IPS-NIHi11 (cell line): ENCODE measurements at regions not wholly inside any gene's neighbourhood (a gene's known extent, or its start where the extent isn't known, plus 50 kb on each side); places are given as distances from the start of the nearest gene placed in this dataset.

Experiments used
- DNase-seq: peaks from one replicate; pipeline ENCODE4 v3.0.0; 2012; ENCODE audit warnings: mixed read lengths, low spot score

DNA sequence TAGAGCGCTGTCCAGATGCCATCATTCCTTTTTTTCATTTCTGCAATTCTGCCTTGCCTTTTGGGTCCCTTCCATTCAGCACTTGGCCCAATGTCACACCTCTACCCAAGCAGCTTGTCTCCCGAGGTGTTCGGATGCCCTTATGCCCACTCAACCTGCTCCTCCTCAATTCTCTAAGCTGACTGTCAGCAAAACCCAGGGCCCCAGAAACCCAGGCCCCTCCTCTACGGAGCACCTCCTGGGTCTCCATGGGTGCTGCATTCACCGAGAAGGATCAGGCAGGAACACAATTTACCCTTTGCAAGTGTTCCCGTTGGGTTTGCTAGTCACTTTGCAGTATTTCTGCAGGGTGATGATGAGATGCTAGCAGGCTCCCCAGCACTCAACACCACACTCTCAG lies 86.7 kb upstream of the RAB6C start:
- no peak for DNase-seq

GRCh38 chr2:129893244-129893643 lies 86.2 kb upstream of the RAB6C start:
- DNase-seq = no peak

DNA sequence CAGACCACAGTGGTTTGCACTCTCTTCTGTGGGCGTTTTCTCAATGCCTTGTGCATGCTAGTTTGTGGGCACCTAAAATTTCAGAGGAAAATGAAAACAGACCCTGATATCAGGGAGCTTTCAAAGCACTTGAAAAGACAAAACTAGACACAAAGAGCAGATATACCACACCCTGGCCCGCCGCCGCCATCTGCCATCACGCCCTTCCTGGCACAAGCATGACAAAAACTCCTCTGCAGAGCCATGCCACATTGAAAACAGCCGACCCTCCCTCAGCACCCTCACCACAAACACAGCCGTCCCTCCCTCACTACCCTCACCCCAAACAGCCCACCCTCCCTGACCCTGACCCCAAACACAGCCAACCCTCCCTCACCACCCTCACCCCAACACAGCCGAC lies 84.8 kb upstream of the RAB6C start:
- no peak for DNase-seq

DNA sequence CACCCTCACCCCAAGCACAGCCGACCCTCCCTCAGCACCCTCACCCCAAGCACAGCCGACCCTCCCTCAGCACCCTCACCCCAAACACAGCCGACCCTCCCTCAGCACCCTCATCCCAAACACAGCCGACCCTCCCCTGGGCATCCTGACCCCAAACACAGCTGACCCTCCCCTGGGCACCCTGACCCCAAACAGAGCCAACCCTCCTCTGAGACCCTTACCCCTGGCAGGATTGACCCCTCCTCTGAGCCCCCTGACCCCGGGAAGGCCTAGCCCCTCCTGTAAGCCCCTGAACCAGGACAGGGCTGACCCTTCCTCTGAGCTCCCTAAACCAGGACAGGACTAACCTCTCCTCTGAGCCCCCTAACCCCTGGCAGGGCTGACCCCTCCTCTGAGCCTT lies 84.4 kb upstream of the RAB6C start:
- no peak for DNase-seq

DNA sequence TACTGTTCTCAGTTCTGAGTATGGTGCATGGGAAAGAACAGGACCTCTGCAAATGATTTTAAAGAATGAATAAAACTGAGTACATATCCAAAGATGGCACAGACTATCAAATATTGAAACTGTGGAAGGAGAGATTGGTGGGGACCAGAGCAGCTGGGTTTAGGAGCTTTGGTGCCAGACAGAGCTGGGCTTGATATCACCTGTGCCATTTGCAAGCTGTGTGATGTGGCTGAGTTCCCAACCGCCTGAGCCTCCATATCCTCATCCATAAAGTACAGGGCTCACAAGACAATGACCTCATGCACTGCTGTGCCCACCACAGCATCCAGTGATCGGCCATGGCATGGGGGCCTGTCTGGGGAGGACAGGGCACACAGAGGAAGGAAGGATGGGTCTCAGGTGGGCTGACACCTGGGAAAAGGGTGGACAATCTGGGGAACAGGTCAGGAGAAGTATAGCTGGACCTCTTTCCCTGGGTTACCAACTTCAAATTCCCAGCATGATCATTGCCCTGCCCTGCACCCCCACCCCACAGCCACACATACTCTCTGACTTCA lies 83.9 kb upstream of the RAB6C start:
- DNase-seq = no peak

GRCh38 chr2:129896226-129897100 lies 83.0 kb upstream of the RAB6C start:
- DNase-seq = no peak

GRCh38 chr2:129901754-129902415 lies 77.6 kb upstream of the RAB6C start:
- no peak for DNase-seq

DNA sequence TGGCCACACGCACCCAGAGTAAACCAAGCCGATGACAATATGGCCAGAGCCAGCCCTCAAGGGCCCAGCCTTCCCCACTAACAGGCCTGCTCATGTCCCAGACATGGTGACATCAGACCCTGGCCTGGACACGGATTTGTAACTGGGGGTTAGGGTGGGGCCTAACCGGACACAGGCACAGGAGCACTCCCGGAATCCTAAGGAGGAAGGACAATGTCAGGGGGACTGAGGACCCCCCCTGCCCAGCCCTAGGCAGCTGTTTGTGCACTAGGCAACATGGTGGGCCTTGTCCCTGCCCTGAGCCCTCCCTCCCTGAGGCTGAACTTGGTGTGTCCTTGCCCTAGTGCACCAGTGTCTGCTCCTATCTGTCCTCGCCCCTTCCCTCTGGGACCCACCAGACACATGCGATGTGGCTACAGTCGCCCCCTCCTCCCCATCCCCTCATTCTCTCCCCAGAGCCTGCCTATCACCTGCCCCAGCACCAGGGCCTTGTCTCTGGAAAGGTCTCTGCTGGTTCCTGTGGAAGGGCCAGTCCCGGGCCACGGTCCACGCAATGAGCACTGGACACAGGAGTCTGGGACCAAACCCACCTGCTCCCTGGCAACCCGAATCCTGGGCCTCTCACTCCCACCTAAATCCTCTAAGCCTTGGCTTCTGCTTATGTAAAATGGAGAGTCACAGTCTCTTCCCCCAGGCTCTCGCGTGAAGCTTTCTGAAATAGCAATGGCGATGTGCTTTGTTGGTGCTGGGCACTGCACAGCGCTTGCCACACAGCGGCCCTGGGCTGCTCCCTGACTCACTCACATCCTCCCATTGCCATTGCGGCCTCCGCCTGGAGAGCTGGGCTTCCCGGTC lies 76.5 kb upstream of the RAB6C start:
- no peak for DNase-seq

- DNase-seq = peak; percentile 68
Measured at GRCh38 chr2:129903586-129904425, 75.7 kb upstream of the RAB6C start.

DNA sequence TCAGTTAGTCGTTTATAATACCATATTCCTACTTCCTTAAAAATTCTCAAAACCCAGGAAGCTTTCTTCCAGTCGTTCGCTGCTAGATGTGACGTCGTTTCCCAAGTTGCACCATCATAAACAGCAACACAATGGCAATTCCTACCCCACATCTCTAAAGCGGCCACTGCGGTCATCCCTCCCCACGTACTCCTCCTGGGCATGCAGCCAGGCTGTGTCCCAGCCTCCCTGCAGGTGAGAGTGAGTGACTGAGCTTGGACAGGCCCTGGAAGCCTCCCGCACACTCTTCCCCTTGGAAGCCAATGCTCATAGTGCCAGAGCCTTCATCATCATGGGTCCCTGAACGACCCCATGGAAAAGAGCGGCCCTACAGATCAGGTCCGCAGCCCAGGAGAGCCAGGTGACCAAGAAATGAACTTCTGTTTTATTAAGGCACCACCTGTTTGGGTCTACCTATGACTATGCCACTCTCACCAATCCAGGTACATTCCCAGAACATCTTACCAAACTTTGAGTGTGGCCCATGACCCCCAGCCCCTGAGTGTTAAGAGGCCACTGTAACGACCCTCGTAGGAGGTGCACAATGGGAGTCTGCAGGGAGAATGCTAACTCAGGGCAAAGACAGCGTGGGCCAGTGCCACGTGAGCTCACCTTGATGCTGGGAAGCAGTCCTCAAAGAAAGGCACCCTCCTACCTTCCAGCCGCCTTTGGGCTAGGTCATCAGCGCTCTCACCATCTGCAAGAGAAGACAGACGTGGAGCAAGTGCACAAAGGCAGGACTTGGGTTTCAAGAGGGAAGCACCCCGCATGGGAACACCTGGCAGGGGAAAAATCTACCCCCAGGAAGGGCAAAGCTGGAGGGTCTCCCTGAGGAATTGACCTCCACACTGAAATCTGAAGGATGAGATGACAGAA lies 74.7 kb upstream of the RAB6C start:
- no peak for DNase-seq

- DNase-seq = no peak
Measured at GRCh38 chr2:129905664-129906081, 73.8 kb upstream of the RAB6C start.

- no peak for DNase-seq
Measured at GRCh38 chr2:129906139-129906860, 73.2 kb upstream of the RAB6C start.

GRCh38 chr2:129906861-129907235 lies 72.6 kb upstream of the RAB6C start:
- DNase-seq = no peak

DNA sequence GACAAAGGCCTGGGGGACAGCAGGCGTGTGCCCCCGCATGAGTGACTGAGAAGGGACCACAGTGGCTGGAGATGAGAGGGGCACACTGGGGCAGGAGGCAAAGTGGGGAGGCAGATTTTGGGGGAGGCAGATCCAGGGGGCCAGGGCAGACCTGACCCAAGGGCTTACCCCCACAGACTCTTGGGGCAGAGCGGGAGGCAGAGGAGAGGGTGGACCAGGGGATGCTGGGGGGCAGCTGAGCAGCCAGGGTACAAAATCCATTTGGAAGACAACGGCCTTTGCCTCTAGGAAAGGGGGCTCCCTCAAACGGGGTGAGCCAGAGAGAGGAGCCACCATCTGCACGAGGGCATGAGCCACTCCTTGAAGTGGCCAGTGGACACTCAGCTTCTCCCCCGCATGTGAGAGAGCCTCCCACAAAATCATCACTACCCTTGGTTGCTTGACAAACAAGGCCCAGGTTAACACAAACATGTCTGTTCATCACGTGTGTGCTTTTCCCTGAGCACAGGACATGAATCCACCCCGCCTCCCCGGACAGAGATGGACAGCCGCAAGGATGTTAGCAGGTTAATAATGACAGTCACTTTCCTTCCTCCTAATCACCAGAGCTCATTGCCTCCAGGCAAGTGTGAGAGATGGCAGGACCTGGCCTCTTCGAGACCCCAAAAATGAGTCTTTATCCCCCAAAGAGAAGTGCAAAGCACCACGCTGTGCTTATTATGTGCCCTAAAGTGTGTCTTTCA lies 72.0 kb upstream of the RAB6C start:
- no peak for DNase-seq

- DNase-seq = peak; percentile 55
Measured at GRCh38 chr2:129908721-129909373, 70.6 kb upstream of the RAB6C start.

- DNase-seq = no peak
Measured at GRCh38 chr2:129909651-129910418, 69.6 kb upstream of the RAB6C start.
